A673 (cell line): ENCODE measurements at regions not wholly inside any gene's neighbourhood (a gene's known extent, or its start where the extent isn't known, plus 50 kb on each side); places are given as distances from the start of the nearest gene placed in this dataset.

Experiments used
- EZH2 ChIP-seq: fragments of 200-600 bp; sonication (generic); IDR thresholded peaks from 2 replicates; pipeline ENCODE4 v1.6.1; 2017; ENCODE audit warnings: borderline replicate concordance, low read depth, mild to moderate bottlenecking, mixed read lengths, antibody characterized with exemption, low read length; ENCODE audit not compliant: poor library complexity, severe bottlenecking
- TF ChIP-seq, protein P1 (sequence below): fragments of 300-800, 200-600 bp; sonication (generic); conservative IDR thresholded peaks from 2 replicates; pipeline ENCODE4 v1.5.1; 2017; ENCODE audit warnings: low read depth, mild to moderate bottlenecking, antibody characterized with exemption, low read length, moderate library complexity, mixed read lengths

DNA sequence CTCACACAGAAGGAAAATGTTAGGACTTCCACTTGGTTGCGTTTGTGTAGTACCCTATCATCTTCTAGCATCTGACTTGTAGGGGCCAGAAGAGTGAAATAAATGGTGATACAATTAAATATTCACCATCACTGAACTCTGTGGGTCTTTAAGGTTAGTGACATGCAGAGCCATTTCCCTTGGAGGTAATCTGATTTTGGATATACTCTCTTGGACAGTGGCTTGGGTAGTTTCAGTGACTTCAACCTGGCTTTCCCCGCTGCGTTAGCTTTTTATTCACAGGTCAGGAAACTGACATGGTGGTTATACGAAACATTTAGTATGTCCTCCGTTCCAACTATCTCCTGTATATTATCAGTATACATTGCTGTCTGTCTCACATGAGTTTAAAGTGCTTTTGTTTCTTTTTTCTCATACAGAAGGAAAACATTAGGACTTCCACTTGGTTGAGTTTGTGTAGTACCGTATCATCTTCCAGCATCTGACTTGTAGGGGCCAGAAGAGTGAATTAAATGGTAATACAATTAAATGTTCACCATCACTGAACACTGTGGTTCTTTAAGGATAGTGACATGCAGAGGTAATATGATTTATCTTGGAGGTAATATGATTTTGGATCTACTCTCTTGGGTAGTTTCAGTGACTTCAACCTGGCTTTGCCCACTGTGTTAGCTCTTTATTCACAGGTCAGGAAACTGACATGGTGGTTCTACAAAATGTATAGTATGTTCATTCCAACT lies 883.6 kb downstream of the TAF11L14 start:
- TF ChIP-seq, protein P1, sequence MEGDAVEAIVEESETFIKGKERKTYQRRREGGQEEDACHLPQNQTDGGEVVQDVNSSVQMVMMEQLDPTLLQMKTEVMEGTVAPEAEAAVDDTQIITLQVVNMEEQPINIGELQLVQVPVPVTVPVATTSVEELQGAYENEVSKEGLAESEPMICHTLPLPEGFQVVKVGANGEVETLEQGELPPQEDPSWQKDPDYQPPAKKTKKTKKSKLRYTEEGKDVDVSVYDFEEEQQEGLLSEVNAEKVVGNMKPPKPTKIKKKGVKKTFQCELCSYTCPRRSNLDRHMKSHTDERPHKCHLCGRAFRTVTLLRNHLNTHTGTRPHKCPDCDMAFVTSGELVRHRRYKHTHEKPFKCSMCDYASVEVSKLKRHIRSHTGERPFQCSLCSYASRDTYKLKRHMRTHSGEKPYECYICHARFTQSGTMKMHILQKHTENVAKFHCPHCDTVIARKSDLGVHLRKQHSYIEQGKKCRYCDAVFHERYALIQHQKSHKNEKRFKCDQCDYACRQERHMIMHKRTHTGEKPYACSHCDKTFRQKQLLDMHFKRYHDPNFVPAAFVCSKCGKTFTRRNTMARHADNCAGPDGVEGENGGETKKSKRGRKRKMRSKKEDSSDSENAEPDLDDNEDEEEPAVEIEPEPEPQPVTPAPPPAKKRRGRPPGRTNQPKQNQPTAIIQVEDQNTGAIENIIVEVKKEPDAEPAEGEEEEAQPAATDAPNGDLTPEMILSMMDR: no peak
- no peak for TF ChIP-seq EZH2
